ENCODE measurements at regions not wholly inside any gene's neighbourhood (a gene's known extent, or its start where the extent isn't known, plus 50 kb on each side); places are given as distances from the start of the nearest gene placed in this dataset.

DNA sequence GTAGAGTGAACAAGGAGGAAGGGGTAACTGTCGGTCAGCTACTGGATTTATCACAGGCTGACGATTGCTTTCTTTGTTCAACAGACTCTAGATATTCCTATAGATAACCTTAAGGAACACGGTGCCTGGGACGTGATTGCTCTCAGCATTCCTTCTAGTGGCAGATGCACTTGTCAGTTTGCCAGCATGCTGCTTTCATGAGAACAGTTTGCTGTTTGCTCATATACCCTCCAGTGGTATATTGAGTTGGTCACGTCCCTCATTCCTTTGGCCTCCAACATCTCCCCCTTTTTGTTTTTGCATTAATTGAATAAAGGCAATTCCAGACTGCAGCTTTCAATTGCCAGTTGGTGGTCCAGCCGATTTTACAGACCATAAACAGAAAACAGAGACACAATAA lies 76.8 kb upstream of the BTN3A2 start:
- ATAC-seq (no peak), DNase-seq (no peak)
- intact Hi-C loops (cut with DNase I) = loop anchor here in 1 of 2 donors (10.0 kb wide), 1 partner anchor 233 kb away; a partner anchor contains a TSS
- peaks cover 12% of the 10 kb centered on the region for H3K4me1 ChIP-seq
- no peaks in the 10 kb centered on the region for H3K27me3 ChIP-seq (ENCODE audit: insufficient read depth in 3 of 3, low read length in 2 of 3)
- no peaks in the 10 kb centered on the region for H3K36me3 ChIP-seq (ENCODE audit: insufficient read depth in 1 of 2, low read depth in 1 of 2)
- no peak overlapping the region for H3K27ac ChIP-seq
- H3K9me3 ChIP-seq = no peaks in the 10 kb centered on the region
- 76 to 83% (median 80%) methylated on average over 6 of the region's 6 CpGs for WGBS, 3 donors
- TF ChIP-seq, protein P1, sequence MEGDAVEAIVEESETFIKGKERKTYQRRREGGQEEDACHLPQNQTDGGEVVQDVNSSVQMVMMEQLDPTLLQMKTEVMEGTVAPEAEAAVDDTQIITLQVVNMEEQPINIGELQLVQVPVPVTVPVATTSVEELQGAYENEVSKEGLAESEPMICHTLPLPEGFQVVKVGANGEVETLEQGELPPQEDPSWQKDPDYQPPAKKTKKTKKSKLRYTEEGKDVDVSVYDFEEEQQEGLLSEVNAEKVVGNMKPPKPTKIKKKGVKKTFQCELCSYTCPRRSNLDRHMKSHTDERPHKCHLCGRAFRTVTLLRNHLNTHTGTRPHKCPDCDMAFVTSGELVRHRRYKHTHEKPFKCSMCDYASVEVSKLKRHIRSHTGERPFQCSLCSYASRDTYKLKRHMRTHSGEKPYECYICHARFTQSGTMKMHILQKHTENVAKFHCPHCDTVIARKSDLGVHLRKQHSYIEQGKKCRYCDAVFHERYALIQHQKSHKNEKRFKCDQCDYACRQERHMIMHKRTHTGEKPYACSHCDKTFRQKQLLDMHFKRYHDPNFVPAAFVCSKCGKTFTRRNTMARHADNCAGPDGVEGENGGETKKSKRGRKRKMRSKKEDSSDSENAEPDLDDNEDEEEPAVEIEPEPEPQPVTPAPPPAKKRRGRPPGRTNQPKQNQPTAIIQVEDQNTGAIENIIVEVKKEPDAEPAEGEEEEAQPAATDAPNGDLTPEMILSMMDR (IDR thresholded peaks at IDR 0.05) = no peak
- H3K4me3 ChIP-seq = no peak overlapping the region

DNA sequence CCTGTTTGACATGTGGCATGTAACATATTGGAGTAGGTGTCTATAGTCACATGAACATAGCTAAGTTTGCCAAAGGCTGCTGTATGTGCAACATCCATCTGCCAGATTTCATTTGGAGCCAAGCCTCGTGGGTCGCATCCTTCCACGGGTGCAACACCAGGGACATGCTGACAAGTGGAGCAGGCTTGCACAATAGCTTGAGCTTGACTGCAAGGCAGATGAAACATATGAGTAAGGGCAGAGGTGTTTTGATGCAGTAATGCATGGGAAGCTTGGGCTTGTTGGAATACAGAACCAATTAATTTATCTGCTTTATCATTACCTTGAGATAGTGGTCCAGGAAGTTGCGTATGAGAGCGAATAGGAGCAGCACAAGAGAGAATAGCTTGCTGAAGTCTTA lies 74.1 kb upstream of the BTN3A2 start:
- H3K9me3 ChIP-seq = no peaks in the 10 kb centered on the region

DNA sequence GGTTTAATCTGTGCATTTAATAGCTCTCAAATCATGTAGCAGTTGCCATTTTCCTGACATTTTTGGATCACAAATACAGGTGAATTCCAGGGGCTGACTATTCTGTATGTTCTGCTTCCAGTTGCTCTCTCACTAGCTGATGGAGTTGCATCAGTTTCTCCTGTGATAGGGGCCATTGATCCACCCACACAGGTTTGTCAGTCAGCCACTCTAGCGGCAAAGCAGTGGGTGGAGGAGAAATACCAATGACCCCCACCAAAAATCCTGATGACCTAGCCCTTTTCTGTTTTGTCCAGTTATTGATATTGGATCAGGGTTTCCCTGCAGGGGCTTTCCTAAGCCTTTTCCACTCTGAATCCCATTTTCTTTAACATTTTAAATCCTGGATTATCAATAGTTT lies 72.3 kb upstream of the BTN3A2 start:
- ATAC-seq = no peak
- no peaks in the 10 kb centered on the region for H3K27me3 ChIP-seq (ENCODE audit: insufficient read depth in 3 of 3, low read length in 2 of 3)
- H3K4me1 ChIP-seq = peaks cover 34% of the 10 kb centered on the region
- TF ChIP-seq, protein P1 (IDR thresholded peaks at IDR 0.05) = no peak
- DNase-seq = no peak
- no peaks in the 10 kb centered on the region for H3K36me3 ChIP-seq (ENCODE audit: insufficient read depth in 1 of 2, low read depth in 1 of 2)
- intact Hi-C loops (cut with DNase I) = no loop called here
- WGBS, 3 donors = 83 to 95% (median 89%) methylated on average over 1 of the region's 1 CpG
- H3K27ac ChIP-seq = no peak overlapping the region
- no peaks in the 10 kb centered on the region for H3K9me3 ChIP-seq
- no peak overlapping the region for H3K4me3 ChIP-seq

More for the DNA sequence above, 74.1 kb upstream of the BTN3A2 start:
- Histone ChIP-seq H3K4me1 (peaks cover 19% of the 10 kb centered on the region), H3K36me3 (ENCODE audit: insufficient read depth in 1 of 2, low read depth in 1 of 2) (no peaks in the 10 kb centered on the region), H3K4me3 (no peak overlapping the region), H3K27ac (no peak overlapping the region), H3K27me3 (ENCODE audit: insufficient read depth in 3 of 3, low read length in 2 of 3) (no peaks in the 10 kb centered on the region)
- ATAC-seq (no peak), DNase-seq (no peak)
- intact Hi-C loops (cut with DNase I) = no loop called here
- TF ChIP-seq, protein P1 (IDR thresholded peaks at IDR 0.05) = no peak
- WGBS, 3 donors = 55 to 74% (median 64%) methylated on average over 5 of the region's 5 CpGs

DNA sequence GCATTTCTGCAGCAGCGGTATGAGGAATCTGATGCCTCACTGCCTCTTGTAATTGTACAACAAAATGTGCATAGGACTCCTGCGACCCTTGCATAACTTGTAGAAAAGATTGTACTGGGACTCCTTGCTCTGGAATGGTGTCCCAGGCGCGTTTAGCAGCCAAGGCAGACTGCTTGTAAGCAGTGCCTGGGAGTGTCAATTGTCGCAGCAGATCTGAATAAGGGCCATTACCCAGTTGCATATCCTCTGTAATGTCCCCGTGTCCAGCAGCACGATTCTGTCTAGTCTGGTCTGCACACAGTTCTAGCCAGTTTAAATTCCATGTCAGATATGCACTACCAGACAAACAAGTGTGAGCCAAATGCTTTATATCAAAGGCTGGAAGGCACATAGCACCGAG lies 70.7 kb upstream of the BTN3A2 start:
- Histone ChIP-seq H3K27ac (peak overlapping the region; percentile 92), H3K4me1 (peaks cover 34% of the 10 kb centered on the region), H3K27me3 (ENCODE audit: insufficient read depth in 3 of 3, low read length in 2 of 3) (no peaks in the 10 kb centered on the region), H3K4me3 (no peak overlapping the region), H3K36me3 (ENCODE audit: insufficient read depth in 1 of 2, low read depth in 1 of 2) (no peaks in the 10 kb centered on the region), H3K9me3 (no peaks in the 10 kb centered on the region)
- DNase-seq (peak in 1 of 2 donors; percentile 54), ATAC-seq (peak in 2 of 4 donors; percentile 8 to 26)
- 32 to 54% (median 44%) methylated on average over 8 of the region's 8 CpGs for WGBS, 3 donors
- TF ChIP-seq, protein P1 (IDR thresholded peaks at IDR 0.05) = no peak
- intact Hi-C loops (cut with DNase I) = no loop called here

Data from psoas muscle (tissue), 7 donors.